ENCODE measurements at regions not wholly inside any gene's neighbourhood (a gene's known extent, or its start where the extent isn't known, plus 50 kb on each side); places are given as distances from the start of the nearest gene placed in this dataset.

DNA sequence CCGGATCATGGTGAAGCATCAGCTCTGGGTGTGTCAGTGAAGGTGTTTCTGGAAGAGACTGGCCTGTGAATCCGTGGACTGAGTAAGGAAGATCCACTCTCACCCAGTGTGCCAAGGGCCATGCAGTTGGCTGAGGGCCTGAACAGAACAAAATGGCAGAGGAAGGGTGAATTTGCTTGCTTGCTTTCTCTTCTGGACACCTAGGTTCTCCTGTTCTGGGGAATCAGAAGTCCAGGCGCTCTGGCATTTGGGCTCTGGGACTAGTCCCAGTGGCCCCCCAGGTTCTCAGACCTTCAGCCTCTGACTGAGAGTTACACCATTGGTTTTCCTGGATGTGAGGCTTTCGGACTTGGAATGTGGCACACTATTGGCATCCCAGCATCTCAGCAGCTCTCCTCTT lies 1170.8 kb downstream of the TBC1D22A start:
- DNase-seq (ENCODE audit: low read depth) = no peak
- TF ChIP-seq, protein P1, sequence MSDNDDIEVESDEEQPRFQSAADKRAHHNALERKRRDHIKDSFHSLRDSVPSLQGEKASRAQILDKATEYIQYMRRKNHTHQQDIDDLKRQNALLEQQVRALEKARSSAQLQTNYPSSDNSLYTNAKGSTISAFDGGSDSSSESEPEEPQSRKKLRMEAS (IDR thresholded peaks at IDR 0.05; ENCODE audit: low read depth, low read length) = no peak
- TF ChIP-seq CTCF (IDR thresholded peaks at IDR 0.05; ENCODE audit: low read depth, low read length) (no peak), MYC (IDR thresholded peaks at IDR 0.05; ENCODE audit: low read depth, low read length) (no peak), POLR2A (IDR thresholded peaks at IDR 0.05; ENCODE audit: extremely low read depth, insufficient read length) (no peak)
- no peak overlapping the region for H3K4me3 ChIP-seq (ENCODE audit: low read depth, low read length)

GRCh38 chr22:47929646-47930185 lies 1167.3 kb downstream of the TBC1D22A start:
- TF ChIP-seq MYC (IDR thresholded peaks at IDR 0.05; ENCODE audit: low read depth, low read length) (no peak), POLR2A (IDR thresholded peaks at IDR 0.05; ENCODE audit: extremely low read depth, insufficient read length) (no peak), CTCF (IDR thresholded peaks at IDR 0.05; ENCODE audit: low read depth, low read length) (no peak)
- TF ChIP-seq, protein P1 (IDR thresholded peaks at IDR 0.05; ENCODE audit: low read depth, low read length) = no peak
- no peak for DNase-seq (ENCODE audit: low read depth)
- no peak overlapping the region for H3K4me3 ChIP-seq (ENCODE audit: low read depth, low read length)

- no peak for TF ChIP-seq MYC (IDR thresholded peaks at IDR 0.05; ENCODE audit: low read depth, low read length)
- TF ChIP-seq, protein P1 (IDR thresholded peaks at IDR 0.05; ENCODE audit: low read depth, low read length) = no peak
- TF ChIP-seq CTCF (IDR thresholded peaks at IDR 0.05; ENCODE audit: low read depth, low read length) = no peak
- no peak for TF ChIP-seq POLR2A (IDR thresholded peaks at IDR 0.05; ENCODE audit: extremely low read depth, insufficient read length)
- no peak overlapping the region for H3K4me3 ChIP-seq (ENCODE audit: low read depth, low read length)
- no peak for DNase-seq (ENCODE audit: low read depth)
Measured at GRCh38 chr22:47929073-47929472, 1166.6 kb downstream of the TBC1D22A start.

DNA sequence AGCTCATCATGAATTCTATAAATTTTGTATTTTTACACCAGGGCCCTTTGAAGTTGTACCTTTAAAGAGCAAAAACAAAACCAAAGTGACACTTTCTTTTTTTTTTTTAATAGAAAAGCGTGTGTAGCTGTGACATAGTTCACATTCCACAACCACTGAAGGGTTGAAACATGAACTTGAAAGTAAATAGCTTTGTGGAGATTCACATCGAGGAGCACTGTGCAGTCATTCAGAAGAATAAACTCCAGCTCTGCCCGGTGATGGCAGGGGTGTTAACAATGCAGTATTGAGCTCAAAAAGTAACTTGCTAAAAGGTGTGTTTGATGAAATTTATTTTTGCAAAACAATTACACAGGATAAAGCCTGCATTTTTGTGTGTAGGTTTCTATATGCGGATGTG lies 1166.2 kb downstream of the TBC1D22A start:
- no peak overlapping the region for H3K4me3 ChIP-seq (ENCODE audit: low read depth, low read length)
- DNase-seq (ENCODE audit: low read depth) = no peak
- TF ChIP-seq MYC (IDR thresholded peaks at IDR 0.05; ENCODE audit: low read depth, low read length) = no peak
- TF ChIP-seq, protein P1 (IDR thresholded peaks at IDR 0.05; ENCODE audit: low read depth, low read length) = no peak
- no peak for TF ChIP-seq POLR2A (IDR thresholded peaks at IDR 0.05; ENCODE audit: extremely low read depth, insufficient read length)
- no peak for TF ChIP-seq CTCF (IDR thresholded peaks at IDR 0.05; ENCODE audit: low read depth, low read length)

DNA sequence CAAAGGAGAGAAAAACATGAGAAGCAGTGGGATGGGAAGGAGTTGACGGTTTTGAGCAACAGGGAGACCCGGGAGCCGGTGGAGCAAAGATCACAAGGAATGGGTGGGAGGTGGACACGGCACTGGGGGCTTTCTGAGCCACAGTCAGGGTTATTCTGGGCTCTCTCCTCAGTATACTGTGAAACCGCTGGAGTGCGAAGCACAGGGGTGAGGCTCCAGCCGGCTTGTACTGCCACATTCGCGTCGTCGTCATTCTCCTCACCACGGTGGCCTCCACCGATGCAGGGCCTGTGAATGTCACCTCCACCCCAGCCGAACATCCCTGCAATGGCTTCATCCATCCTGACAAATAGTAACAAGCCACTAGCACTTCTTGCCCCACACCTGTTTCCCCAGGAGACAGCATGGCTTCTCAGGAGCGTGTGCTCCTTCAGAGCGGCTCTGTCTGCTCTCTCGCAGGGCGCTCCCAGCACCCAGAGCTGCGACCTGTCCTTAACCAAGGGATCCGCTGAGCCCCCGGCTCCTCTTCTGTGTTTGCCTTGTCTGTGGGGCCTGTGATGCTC lies 1165.3 kb downstream of the TBC1D22A start:
- H3K4me3 ChIP-seq (ENCODE audit: low read depth, low read length) = no peak overlapping the region
- TF ChIP-seq, protein P1 (IDR thresholded peaks at IDR 0.05; ENCODE audit: low read depth, low read length) = no peak
- TF ChIP-seq POLR2A (IDR thresholded peaks at IDR 0.05; ENCODE audit: extremely low read depth, insufficient read length) = no peak
- no peak for TF ChIP-seq MYC (IDR thresholded peaks at IDR 0.05; ENCODE audit: low read depth, low read length)
- no peak for TF ChIP-seq CTCF (IDR thresholded peaks at IDR 0.05; ENCODE audit: low read depth, low read length)
- no peak for DNase-seq (ENCODE audit: low read depth)

All from NB4 (cell line).